ENCODE measurements at regions not wholly inside any gene's neighbourhood (a gene's known extent, or its start where the extent isn't known, plus 50 kb on each side); places are given as distances from the start of the nearest gene placed in this dataset.

DNA sequence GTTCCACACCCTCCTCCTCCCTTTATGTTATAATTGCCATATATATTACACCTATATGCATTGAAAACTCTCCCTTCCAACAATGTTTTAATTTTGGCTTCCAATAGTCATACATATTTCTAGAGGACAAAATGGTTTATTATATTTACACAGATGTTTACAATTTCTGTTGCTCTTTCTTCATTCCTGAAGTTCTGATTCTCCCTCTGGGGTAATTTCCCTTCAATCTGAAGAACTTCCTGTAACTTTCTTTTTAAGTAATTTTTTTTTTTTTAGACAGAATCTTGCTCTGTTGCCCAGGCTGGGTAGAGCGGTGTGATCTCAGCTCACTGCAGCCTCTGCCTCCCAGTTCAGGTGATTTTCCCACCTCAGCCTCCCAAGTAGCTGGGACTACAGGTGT lies 173.0 kb upstream of the MAP1B start:
- TF ChIP-seq, protein P1, sequence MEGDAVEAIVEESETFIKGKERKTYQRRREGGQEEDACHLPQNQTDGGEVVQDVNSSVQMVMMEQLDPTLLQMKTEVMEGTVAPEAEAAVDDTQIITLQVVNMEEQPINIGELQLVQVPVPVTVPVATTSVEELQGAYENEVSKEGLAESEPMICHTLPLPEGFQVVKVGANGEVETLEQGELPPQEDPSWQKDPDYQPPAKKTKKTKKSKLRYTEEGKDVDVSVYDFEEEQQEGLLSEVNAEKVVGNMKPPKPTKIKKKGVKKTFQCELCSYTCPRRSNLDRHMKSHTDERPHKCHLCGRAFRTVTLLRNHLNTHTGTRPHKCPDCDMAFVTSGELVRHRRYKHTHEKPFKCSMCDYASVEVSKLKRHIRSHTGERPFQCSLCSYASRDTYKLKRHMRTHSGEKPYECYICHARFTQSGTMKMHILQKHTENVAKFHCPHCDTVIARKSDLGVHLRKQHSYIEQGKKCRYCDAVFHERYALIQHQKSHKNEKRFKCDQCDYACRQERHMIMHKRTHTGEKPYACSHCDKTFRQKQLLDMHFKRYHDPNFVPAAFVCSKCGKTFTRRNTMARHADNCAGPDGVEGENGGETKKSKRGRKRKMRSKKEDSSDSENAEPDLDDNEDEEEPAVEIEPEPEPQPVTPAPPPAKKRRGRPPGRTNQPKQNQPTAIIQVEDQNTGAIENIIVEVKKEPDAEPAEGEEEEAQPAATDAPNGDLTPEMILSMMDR (conservative IDR thresholded peaks at IDR 0.05), result no peak
- no peak for TF ChIP-seq ZFX (IDR thresholded peaks at IDR 0.05)

All from C4-2B (cell line).